Fibroblast of pulmonary artery (primary cell): ENCODE measurements at regions not wholly inside any gene's neighbourhood (a gene's known extent, or its start where the extent isn't known, plus 50 kb on each side); places are given as distances from the start of the nearest gene placed in this dataset.

Experiments
- DNase-seq: peaks from one replicate; pipeline ENCODE4 v3.0.0-alpha.2; 2010; ENCODE audit warnings: low read depth
- H3K4me3 ChIP-seq: replicated peaks from 2 replicates; pipeline ENCODE4 v1.5.1; 2011; ENCODE audit warnings: low read depth, mild to moderate bottlenecking, control low read depth, low read length, moderate library complexity
- TF ChIP-seq, protein P1 (sequence below): IDR thresholded peaks from 2 replicates; pipeline ENCODE4 v1.5.1; 2011; ENCODE audit warnings: mild to moderate bottlenecking, control low read depth, low read length, inconsistent platforms; ENCODE audit errors: missing control alignments

DNA sequence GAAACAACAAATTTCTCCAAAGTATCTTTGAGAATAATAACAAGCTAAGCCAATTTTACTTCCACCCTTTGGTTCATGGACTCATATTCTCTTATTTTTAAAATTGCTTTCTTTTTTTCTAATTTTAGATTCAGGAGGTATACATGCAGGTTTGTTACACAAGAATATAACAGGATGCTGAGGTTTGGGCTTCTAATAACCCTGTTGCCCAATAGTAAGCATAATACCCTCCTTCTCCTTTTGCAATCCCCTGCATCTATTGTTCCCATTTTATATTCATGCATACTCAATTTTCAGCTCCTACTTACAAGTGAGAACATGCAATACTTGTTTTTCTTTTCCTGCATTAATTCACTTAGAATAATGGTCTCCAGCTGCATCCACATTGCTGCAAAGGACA, 202.3 kb upstream of the FSTL5 start:
- no peak for DNase-seq
- TF ChIP-seq, protein P1, sequence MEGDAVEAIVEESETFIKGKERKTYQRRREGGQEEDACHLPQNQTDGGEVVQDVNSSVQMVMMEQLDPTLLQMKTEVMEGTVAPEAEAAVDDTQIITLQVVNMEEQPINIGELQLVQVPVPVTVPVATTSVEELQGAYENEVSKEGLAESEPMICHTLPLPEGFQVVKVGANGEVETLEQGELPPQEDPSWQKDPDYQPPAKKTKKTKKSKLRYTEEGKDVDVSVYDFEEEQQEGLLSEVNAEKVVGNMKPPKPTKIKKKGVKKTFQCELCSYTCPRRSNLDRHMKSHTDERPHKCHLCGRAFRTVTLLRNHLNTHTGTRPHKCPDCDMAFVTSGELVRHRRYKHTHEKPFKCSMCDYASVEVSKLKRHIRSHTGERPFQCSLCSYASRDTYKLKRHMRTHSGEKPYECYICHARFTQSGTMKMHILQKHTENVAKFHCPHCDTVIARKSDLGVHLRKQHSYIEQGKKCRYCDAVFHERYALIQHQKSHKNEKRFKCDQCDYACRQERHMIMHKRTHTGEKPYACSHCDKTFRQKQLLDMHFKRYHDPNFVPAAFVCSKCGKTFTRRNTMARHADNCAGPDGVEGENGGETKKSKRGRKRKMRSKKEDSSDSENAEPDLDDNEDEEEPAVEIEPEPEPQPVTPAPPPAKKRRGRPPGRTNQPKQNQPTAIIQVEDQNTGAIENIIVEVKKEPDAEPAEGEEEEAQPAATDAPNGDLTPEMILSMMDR = no peak
- H3K4me3 ChIP-seq = no peak overlapping the region

DNA sequence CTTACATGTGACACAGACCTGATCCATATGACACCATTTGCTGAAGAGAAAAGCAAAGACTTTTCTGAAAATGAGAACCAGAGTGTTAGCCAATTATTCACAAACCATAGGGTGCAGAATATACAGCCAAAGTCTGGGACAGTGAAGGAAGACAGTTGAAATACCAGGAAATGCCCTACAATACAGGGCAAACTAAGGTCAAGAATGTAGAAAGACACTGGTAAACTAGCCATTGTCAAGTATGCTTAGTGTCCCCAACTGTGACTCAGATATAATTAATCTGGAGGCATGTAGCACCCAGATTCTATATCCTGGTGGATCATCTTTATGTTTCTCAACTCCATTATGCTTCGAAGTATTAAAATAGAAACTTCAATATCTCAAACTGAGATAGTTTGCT, 200.9 kb upstream of the FSTL5 start:
- H3K4me3 ChIP-seq = no peak overlapping the region
- DNase-seq = no peak
- TF ChIP-seq, protein P1 = no peak

DNA sequence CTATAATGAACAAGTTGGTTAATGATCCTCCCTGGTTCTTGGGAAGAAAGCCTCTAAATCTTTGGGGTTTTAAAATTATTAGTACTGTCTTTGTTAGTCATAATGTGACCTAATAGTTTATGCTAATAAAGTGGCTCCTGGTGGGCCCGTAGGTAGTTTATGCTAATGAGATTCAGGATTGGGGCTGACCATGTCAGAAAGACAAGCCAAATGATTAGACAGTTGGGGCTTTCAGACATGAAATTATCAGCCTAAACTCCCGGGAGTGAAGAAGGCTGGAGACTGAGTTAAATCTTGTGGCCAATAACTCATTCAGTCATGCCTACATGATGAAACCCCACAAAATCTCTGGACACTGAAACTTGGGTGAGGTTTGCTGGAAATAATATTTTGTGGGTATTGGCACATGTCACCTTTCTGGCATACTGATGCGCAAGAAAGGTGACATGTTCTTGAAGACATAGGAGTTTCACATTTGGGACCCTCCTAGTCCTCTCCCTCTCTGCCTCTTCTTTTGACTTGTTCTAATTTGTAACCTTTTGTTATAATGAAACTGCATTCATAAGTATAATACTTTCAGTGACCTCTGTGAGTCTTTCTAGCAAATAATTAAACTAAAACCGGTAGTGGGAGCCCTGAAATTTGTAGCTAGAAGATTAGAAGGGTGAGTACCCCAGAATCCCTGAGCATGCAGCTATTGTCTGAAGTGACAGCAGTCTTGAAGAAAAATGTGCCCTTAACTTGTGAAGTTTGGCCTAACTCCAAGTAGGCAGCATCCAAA, 196.8 kb upstream of the FSTL5 start:
- TF ChIP-seq, protein P1 = no peak
- no peak for DNase-seq
- H3K4me3 ChIP-seq = no peak overlapping the region

DNA sequence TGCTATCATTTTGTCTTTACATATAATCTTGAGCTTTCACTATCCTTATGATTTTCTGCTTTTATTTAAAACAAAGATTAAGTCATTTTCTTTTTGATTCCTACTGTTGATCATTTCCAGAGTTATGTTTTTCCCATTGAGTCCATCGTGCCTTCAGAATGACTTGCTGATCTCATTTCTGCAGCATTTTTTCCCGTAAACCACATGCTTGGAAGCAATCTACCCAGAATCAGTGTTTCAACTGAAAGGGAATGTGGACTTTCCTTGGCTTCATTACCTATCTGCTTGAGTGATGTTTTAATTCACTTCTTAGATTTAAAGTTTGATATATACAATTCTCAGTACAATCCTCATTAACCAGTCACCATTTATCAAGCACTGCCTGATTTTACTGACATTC, 192.4 kb upstream of the FSTL5 start:
- DNase-seq = no peak
- TF ChIP-seq, protein P1 = no peak
- no peak overlapping the region for H3K4me3 ChIP-seq

DNA sequence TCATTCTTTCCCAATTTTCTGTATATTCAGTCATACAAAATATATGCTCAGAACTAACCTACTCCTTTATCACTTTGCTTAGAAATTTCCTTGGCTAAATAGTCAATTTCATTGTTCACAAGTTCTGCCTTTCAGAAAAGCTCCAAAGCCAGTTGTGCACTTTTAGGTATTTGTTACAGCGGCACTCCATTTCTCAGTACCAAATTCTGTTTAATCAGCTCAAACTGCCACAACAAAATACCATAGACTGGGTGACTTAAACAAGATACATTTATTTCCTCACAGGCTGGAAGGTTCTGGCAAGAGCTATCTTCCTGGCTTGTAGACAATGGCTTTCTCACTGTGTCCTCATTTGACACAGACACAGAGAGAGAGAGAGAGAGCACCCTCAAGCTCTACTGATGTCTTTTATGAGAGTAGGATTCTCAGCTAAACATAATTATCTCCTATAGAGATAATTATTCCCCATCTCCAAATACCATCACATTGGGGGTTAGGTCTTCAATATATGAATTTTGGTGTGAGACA, 188.8 kb upstream of the FSTL5 start:
- DNase-seq = no peak
- H3K4me3 ChIP-seq = no peak overlapping the region
- TF ChIP-seq, protein P1 = no peak

DNA sequence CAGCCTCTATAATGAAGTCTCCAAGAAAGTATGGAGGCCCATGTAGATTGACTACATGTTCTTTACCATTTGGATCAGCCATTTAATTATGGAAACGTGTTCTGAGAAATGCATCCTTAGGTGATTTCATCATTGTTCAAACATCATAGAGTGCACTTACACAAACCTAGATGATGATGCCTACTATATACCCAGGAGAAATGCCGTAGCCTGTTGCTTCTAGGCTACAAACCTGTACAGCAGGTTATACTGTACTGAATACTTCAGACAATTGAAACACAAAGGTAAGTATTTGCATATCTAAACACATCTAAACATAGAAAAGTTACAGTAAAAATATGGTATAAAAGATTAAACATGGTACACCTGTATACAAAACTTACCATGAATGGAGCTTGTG, 186.5 kb upstream of the FSTL5 start:
- no peak overlapping the region for H3K4me3 ChIP-seq
- DNase-seq = no peak
- TF ChIP-seq, protein P1 = no peak

DNA sequence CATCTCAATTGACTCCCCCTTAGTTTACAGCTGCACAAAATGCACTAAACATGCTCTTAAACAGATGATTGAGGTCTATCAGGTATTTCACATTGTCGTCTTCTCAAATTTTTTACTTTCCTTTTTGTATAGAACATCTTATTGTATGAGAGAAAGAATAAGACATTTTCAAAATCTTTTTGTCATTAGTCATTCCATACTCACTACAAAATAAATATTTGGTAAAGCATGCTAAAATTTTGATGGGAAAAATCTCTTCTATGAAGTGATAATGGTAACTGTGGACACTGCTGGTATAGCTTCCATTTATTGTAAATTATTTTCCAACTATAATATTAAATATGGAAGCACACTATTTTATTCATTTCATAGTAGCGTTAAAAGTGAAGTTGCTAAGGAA, 185.6 kb upstream of the FSTL5 start:
- TF ChIP-seq, protein P1 = no peak
- DNase-seq = no peak
- no peak overlapping the region for H3K4me3 ChIP-seq
